HUDEP-2 (cell line): ENCODE measurements at regions not wholly inside any gene's neighbourhood (a gene's known extent, or its start where the extent isn't known, plus 50 kb on each side); places are given as distances from the start of the nearest gene placed in this dataset.
"Not testable (repeated sequence)": the region's sequence is repeated elsewhere in the genome, so short reads cannot be mapped to it uniquely, and the experiment has no call there.

Experiments used
- DNase-seq, 76 experiments: peaks; one replicate each; lab custom pipeline; 2025; ENCODE audit not compliant: unreplicated experiment in 76 of 76; lab: John Stamatoyannopoulos, UW

DNA sequence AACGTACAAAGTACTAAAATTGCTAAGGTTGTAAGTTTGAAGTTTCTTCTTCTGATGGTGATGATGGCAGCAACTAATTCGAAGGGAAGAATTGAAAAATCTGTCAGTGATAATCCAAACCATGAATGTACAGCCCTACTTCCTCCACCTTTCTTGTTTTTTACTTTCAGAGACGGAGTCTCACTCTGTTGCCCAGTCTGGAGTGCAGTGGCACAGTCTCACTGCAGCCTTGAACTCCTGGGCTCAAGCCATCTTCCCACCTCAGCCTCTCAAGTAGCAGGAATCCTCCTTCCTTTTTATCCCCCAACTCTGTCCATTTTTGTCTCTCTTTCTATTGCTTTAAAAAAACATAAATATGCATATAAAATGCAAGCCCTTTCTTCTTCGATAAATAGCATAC is 112.3 kb upstream of the SOX21 start:
- no peak for DNase-seq

- DNase-seq = no peak
Observed at GRCh38 chr13:94822356-94822755, 110.0 kb upstream of the SOX21 start.

- no peak for DNase-seq
Observed at GRCh38 chr13:94816256-94816655, 103.9 kb upstream of the SOX21 start.

DNA sequence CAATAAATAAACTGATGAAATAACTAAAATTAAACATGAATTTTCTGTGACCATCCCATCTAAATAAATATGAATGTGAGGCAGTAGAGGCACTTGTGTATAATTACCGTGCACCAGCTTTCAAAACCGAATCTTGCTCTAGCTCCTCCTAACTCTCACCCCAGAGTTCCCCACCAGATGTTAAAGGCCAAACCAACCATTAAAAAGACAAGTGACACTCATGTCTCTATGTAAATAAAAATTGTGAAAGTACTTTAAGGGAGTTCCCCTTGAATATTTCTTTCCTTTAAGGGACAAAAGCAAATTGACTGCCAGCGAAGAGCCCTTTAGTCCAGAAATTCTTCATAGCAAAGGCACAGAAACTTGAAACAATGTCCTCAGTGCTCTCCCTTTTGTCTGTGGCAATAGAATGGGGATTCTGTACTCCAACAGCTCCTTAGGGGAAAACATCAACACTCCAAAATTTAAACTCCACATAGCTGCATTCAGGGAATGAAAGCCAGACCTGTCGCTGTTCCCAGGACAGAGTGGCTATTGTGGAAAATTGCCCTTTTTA is 101.7 kb upstream of the SOX21 start:
- DNase-seq = no peak

DNA sequence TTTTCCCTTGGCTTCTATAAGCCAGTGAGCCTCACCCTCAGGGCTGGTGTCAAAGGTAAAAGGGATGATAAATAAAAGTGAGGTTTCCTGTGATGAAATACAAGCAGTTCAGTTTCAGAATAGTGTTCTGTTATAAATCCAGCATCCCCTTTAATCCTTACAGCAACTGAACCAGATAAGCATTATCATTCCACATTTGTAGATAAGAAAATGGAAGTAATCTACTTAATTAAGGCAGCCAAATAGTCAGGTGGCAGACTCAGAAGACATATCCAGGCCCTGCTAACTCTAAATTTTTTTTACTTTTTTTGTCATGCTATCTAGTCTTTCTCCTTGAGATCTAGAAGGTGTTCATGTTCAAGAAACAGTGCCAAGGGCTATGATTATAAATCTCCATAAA is 99.4 kb upstream of the SOX21 start:
- DNase-seq = no peak

DNA sequence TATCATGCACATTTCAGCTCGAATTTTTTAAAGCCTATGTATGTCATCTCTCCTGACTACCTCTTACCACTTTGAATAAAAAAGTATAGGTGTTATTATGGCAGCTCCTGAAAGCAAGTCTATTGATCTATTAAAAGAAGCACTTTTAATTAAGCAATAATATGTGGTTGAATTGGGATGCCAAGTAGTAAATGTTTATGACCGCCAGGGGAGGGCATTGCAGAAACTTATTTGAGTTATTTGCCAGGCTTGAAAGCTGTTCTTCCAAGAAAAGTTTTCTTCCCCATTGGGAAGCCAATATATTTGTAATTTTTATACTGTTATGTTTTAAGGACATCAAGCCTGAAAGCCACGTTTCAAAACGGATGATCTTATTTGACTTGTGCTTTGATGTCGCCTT is 88.1 kb upstream of the SOX21 start:
- no peak for DNase-seq

DNA sequence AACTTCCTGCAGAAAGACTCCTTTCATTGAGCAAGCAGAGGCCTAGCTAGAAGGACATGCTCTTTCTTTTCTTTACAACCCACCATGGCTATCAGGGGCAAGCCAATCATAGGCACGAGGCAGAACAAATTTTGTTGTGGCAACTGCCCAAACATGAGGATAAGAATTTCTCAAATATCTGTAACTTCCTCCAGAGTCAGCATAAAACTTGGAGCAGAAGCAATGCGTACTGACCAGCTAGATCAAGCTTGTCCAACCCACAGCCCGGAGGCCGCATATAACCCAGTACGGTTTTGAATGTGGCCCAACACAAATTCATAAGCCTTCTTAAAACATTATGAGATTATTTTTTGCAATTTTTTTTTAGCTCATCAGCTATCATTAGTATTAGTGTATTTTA is 87.0 kb upstream of the SOX21 start:
- DNase-seq = no peak

GRCh38 chr13:94798738-94799137 is 86.4 kb upstream of the SOX21 start:
- DNase-seq = no peak

- DNase-seq = peak in 2 of 76 experiments; percentile 4 to 26
Observed at GRCh38 chr13:94795292-94795691, 82.9 kb upstream of the SOX21 start.

GRCh38 chr13:94786246-94786645 is 73.9 kb upstream of the SOX21 start:
- not testable (repeated sequence) for DNase-seq

- no peak for DNase-seq
Observed at GRCh38 chr13:94784066-94784465, 71.7 kb upstream of the SOX21 start.

GRCh38 chr13:94783489-94783888 is 71.1 kb upstream of the SOX21 start:
- DNase-seq = no peak

- DNase-seq = no peak
Observed at GRCh38 chr13:94780421-94780820, 68.1 kb upstream of the SOX21 start.

GRCh38 chr13:94778986-94779385 is 66.6 kb upstream of the SOX21 start:
- no peak for DNase-seq

GRCh38 chr13:94778585-94778984 is 66.2 kb upstream of the SOX21 start:
- no peak for DNase-seq

GRCh38 chr13:94776956-94777355 is 64.6 kb upstream of the SOX21 start:
- DNase-seq = no peak

DNA sequence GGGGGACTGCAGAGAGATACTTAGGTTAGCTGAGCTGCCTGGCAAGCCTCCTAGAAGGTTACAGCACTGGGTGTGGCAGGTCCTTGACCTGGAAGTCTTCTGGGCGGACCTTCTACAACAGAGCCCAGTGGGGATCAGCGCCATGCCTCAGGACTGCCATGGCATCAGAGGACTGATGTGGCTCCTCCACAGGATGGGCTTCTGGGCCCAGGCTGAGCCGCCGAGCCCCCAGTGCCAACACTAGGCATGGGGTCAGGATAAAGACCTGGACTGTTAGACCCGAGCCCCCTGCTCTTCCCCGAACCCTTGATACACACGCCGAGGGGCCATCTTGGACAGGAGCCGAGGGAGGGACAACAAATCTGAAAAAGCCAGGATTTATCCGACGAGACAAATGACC is 64.0 kb upstream of the SOX21 start:
- DNase-seq = no peak

GRCh38 chr13:94765814-94766213 is 53.5 kb upstream of the SOX21 start:
- DNase-seq = no peak

DNA sequence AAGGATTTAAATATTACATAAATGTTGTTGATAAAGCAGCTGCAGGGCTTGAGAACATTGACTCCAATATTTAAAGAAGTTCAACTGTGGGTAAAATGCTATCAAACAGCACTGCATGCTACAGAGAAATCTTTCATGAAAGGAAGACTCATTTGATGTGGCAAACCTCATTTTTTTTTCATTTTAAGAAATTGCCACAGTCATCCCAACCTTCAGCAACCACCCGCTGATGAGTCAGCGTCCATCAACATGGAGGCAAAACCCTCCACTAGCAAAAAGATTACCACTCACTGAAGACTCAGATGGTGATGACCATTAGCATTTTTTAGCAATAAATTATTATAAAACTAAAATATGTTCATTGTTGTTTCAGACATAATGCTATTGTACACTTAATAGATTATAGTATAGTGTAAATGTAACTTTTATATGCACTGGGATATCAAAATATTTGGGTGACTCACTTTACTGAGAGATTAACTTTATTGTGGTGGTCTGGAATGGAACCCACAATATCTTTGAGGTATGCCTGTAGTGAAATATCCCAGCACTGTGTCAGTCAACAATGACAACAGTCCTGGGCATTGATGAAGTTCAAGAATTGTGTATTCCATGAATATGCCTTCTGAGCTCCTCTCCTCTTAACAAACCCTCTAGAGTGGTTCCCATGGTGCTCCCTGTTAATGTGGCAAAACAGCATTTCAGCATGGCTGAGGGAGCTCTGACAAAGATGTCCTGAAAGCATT is 52.4 kb upstream of the SOX21 start:
- DNase-seq = no peak
